Common myeloid progenitor, CD34-positive (primary cell): ENCODE measurements at regions not wholly inside any gene's neighbourhood (a gene's known extent, or its start where the extent isn't known, plus 50 kb on each side); places are given as distances from the start of the nearest gene placed in this dataset.

Experiments
- CTCF ChIA-PET: fragments of 350-600 bp; sonication (Branson Sonifier 250); formaldehyde crosslinking; loops from one replicate; lab custom pipeline; 2021; ENCODE audit warnings: antibody characterized with exemption; lab: Charles Lee
- POLR2A ChIA-PET: fragments of 350-600 bp; sonication (Branson Sonifier 250); formaldehyde crosslinking; loops from one replicate; lab custom pipeline; 2021; ENCODE audit warnings: antibody characterized with exemption; lab: Charles Lee
- DNase-seq, 3 donors: peaks; one replicate each; pipeline versions ENCODE4 v3.0.0 to v3.0.0-alpha.2; 2013
- H3K27ac ChIP-seq, 2 experiments: 1 replicate in 1 of 2; 2 replicates in 1 of 2; pipeline ENCODE4 v1.7.0; 2013; ENCODE audit warnings: inconsistent platforms in 2 of 2, low read length in 2 of 2, mild to moderate bottlenecking in 2 of 2, low read depth in 1 of 2, moderate library complexity in 1 of 2; ENCODE audit not compliant: severe bottlenecking in 2 of 2, insufficient read depth in 1 of 2, poor library complexity in 1 of 2
- H3K27me3 ChIP-seq, 5 experiments: replicated peaks in 2 of 5; 1 replicate in 3 of 5; 2 replicates in 2 of 5; pipeline versions ENCODE4 v1.6.1 to v1.7.0; 2013; ENCODE audit warnings: low read length in 4 of 5, mild to moderate bottlenecking in 2 of 5, moderate library complexity in 2 of 5, inconsistent platforms in 1 of 5; ENCODE audit not compliant: insufficient read depth in 5 of 5, control insufficient read depth in 4 of 5
- H3K36me3 ChIP-seq, 4 experiments: 1 replicate in 2 of 4; 2 replicates in 2 of 4; pipeline versions ENCODE4 v1.6.1 to v1.7.0; 2013; ENCODE audit warnings: low read length in 3 of 4, control low read depth in 1 of 4, mild to moderate bottlenecking in 1 of 4; ENCODE audit not compliant: control insufficient read depth in 4 of 4, insufficient read depth in 4 of 4
- H3K4me1 ChIP-seq, 4 experiments: 1 replicate in 3 of 4; 2 replicates in 1 of 4; pipeline versions ENCODE4 v1.6.1 to v1.7.1; 2013; ENCODE audit warnings: low read length in 3 of 4, mild to moderate bottlenecking in 3 of 4, control low read depth in 1 of 4, inconsistent platforms in 1 of 4, moderate library complexity in 1 of 4; ENCODE audit not compliant: control insufficient read depth in 4 of 4, insufficient read depth in 4 of 4; ENCODE audit errors: control extremely low read depth in 1 of 4
- H3K4me3 ChIP-seq, 7 experiments: 1 replicate in 4 of 7; 2 replicates in 3 of 7; pipeline versions ENCODE4 v1.5.1 to v1.7.0; 2013; ENCODE audit warnings: mild to moderate bottlenecking in 7 of 7, low read length in 6 of 7, moderate library complexity in 6 of 7, inconsistent platforms in 2 of 7, low read depth in 2 of 7, control low read depth in 1 of 7; ENCODE audit not compliant: insufficient read depth in 4 of 7, control insufficient read depth in 1 of 7; ENCODE audit errors: extremely low read depth in 1 of 7
- H3K9me3 ChIP-seq, 5 experiments: 1 replicate in 4 of 5; 2 replicates in 1 of 5; pipeline versions ENCODE4 v1.6.1 to v1.7.1; 2013; ENCODE audit warnings: low read length in 4 of 5, mild to moderate bottlenecking in 2 of 5, inconsistent platforms in 1 of 5, low read depth in 1 of 5, moderate library complexity in 1 of 5; ENCODE audit not compliant: control insufficient read depth in 4 of 5, insufficient read depth in 2 of 5; ENCODE audit errors: control extremely low read depth in 1 of 5
- WGBS: methylation state at CpG from one replicate; pipeline ENCODE4 v1.1.5; 2013; ENCODE audit not compliant: insufficient coverage; 5-methylcytosine and 5-hydroxymethylcytosine counted together

DNA sequence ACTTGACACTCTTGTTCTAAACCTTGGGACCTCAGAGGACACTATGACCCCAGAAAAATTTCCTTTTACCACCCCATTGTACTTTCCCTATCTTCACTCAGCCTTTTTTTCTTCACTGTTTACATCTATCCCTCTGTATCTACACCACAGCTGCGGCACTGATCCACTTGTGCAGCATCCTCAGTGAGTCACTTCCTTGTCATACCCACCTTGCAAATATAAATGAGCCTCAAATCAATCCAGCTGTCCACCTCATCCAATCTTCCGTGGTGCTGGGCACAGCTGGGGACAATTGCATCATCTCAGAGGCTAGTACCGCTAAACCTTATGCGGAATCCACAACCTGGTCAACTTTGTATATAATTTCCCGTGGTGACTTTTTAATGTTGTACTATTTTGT, 710.5 kb downstream of the QKI start:
- Histone ChIP-seq H3K4me3 (no peak overlapping the region), H3K27ac (no peak overlapping the region), H3K27me3 (no peaks in the 10 kb centered on the region), H3K9me3 (no peaks in the 10 kb centered on the region), H3K36me3 (no peaks in the 10 kb centered on the region), H3K4me1 (no peaks in the 10 kb centered on the region)
- no CpG with 5 or more reads among the region's 5 CpGs for WGBS
- ChIA-PET CTCF (no interaction called here), POLR2A (no interaction called here)
- no peak for DNase-seq

DNA sequence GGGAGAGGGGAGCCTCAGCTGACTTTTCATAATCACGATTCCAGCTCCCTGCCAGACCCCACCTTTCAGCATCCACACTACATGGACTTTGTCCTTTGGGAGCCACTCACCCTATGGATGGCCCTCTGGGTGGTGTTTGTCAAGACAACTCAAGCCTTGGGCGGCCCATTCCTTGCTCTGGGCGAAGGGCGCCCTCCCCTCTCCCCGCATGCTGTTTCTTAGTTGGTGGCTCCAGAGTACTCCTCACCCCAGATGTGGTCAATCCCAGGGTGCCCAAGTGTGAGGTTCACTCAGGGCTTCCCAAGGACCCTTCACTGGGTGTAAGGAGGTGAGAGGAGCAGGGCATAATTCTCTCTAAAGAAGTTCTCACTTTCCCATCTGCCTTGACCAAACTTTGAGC, 710.0 kb downstream of the QKI start:
- no peak for DNase-seq
- no peaks in the 10 kb centered on the region for H3K4me1 ChIP-seq
- H3K36me3 ChIP-seq = no peaks in the 10 kb centered on the region
- WGBS = 100% methylated on average over 2 of the region's 5 CpGs
- ChIA-PET CTCF (no interaction called here), POLR2A (no interaction called here)
- H3K9me3 ChIP-seq = no peaks in the 10 kb centered on the region
- H3K27me3 ChIP-seq = no peaks in the 10 kb centered on the region
- no peak overlapping the region for H3K4me3 ChIP-seq
- no peak overlapping the region for H3K27ac ChIP-seq

DNA sequence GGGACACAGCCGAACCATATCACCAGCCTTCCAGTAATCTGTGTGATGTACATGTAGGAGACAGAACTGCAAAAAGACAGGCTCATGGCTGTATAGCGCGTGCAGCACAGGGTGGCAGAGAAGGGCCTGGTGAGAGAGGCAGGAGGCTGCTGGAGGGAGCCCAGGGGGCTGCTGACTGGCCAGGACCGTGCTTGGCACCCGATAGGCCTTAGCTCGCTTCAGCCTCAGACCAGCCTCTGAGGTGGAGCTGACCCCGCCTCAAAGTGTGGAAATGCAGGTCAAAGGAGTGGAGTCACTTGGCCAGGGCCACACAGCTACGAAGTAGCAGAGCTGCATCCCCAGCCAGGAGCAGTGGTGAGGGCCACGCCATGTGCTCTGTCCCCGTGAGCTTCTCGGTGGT, 707.6 kb downstream of the QKI start:
- no peak overlapping the region for H3K27ac ChIP-seq
- H3K9me3 ChIP-seq = no peaks in the 10 kb centered on the region
- CTCF ChIA-PET = interaction anchor here (0.7 kb wide), 1 partner anchor 10 kb away, joined by 3 read pairs; no protein-coding TSS in a partner anchor
- H3K27me3 ChIP-seq = no peaks in the 10 kb centered on the region
- H3K4me3 ChIP-seq = no peak overlapping the region
- POLR2A ChIA-PET = no interaction called here
- H3K36me3 ChIP-seq = no peaks in the 10 kb centered on the region
- H3K4me1 ChIP-seq = no peaks in the 10 kb centered on the region
- 96% methylated on average over 4 of the region's 11 CpGs for WGBS
- no peak for DNase-seq

DNA sequence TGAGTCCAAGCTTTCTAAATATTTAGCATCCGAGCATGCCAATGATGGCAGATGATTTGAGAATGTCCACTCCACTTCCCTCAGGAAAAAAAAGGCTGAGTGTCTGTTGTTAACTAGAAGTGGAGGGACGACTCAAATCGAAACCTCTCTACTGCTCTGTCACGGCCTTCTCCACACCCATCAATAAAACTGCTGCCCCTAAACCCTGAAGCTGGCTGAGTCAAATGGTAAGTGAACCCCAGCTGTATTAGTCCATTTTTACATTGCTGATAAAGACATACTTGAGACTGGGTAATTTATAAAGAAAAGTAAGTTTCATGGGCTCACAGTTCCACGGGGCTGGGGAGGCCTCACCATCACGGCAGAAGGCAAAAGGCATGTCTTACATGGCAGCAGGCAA, 707.0 kb downstream of the QKI start:
- POLR2A ChIA-PET = no interaction called here
- CTCF ChIA-PET = interaction anchor here (0.7 kb wide), 1 partner anchor 11 kb away, joined by 3 read pairs; no protein-coding TSS in a partner anchor

DNA sequence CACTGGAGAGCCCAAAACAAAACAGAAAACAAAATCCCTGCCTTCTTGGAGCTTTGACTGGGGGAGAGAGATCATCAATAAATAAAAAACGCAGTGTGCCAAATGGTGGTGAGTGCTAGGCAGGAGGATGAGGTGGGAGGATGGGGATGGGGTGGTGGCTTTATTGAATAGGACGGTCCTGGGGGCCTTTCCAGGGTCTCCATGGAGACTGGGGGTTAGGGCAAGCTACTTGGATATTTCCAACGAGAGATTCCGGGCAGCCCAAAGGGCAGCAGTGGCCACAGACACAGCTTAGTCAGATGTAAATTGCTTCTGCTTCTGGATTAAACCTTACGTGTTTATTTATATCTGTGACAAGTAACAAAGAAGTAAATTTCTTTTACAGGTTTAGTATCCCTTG, 700.1 kb downstream of the QKI start:
- CTCF ChIA-PET = no interaction called here
- peaks cover 0 to 3% (median 0%) of the 10 kb centered on the region in 5 experiments for H3K9me3 ChIP-seq
- POLR2A ChIA-PET = interaction anchor here (0.6 kb wide), 1 partner anchor 29 kb away, joined by 5 read pairs; no protein-coding TSS in a partner anchor
- no peak overlapping the region for H3K27ac ChIP-seq
- peaks cover 0 to 2% (median 0%) of the 10 kb centered on the region in 5 experiments for H3K27me3 ChIP-seq
- H3K36me3 ChIP-seq = no peaks in the 10 kb centered on the region
- no peak overlapping the region for H3K4me3 ChIP-seq
- DNase-seq = no peak
- peaks cover 0 to 4% (median under 1%) of the 10 kb centered on the region in 4 experiments for H3K4me1 ChIP-seq
- WGBS = 90% methylated on average over 5 of the region's 5 CpGs

More for the DNA sequence above, 707.0 kb downstream of the QKI start:
- Histone ChIP-seq H3K27me3 (no peaks in the 10 kb centered on the region), H3K4me3 (no peak overlapping the region), H3K36me3 (no peaks in the 10 kb centered on the region), H3K4me1 (no peaks in the 10 kb centered on the region), H3K9me3 (no peaks in the 10 kb centered on the region), H3K27ac (no peak overlapping the region)
- WGBS = 90% methylated on average over 2 of the region's 6 CpGs
- DNase-seq = no peak

DNA sequence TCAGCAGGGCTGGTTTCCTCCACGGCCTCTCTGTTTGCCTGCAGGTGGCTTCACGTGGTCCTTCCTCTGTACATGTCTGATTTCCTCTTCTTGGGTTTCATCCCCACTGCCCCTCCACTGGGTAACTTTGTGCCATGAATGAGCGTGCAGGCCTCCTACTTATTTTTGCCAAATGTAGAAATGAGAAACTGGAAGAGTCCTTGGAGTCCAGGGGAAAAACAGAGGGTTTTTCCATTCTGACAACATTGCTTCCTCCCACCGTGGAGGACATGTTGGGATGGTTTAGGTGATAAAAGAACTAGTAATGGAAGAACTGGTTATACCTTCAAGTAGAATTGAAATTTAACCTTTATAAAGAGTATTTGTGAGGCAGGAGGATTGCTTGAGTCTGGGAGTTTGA, 699.5 kb downstream of the QKI start:
- Histone ChIP-seq H3K36me3 (no peaks in the 10 kb centered on the region), H3K27ac (no peak overlapping the region), H3K4me1 (peaks cover 0 to 10% (median 6%) of the 10 kb centered on the region in 4 experiments), H3K4me3 (no peak overlapping the region), H3K9me3 (peaks cover 0 to 3% (median 0%) of the 10 kb centered on the region in 5 experiments), H3K27me3 (peaks cover 0 to 5% (median 0%) of the 10 kb centered on the region in 5 experiments)
- WGBS = 100% methylated on average over 4 of the region's 4 CpGs
- ChIA-PET CTCF (no interaction called here), POLR2A (interaction anchor here (0.6 kb wide), 1 partner anchor 30 kb away, joined by 5 read pairs; no protein-coding TSS in a partner anchor)
- DNase-seq = no peak

DNA sequence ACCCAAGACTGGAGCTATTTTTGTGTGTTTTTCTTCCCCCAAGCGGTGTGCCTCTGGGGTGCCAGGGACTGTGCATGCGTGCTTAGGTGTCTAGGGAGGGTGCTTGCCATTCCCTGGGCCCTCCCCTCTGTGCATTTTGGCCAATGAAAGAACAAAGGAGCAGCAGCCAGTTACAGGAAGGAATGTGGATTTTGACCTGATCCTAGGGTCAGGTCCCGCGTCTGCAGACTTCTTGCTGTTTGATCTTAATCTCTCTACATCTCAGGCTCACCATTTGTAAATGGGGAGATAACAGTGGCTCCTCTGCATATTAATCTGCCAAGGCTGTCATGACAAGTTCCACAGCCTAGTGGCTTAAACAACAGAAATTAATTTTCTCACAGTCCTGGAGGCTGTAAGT, 699.1 kb downstream of the QKI start:
- peaks cover 0 to 5% (median 0%) of the 10 kb centered on the region in 5 experiments for H3K27me3 ChIP-seq
- H3K36me3 ChIP-seq = no peaks in the 10 kb centered on the region
- DNase-seq = no peak
- 93% methylated on average over 4 of the region's 4 CpGs for WGBS
- H3K4me1 ChIP-seq = peaks cover 0 to 14% (median 10%) of the 10 kb centered on the region in 4 experiments
- no peak overlapping the region for H3K27ac ChIP-seq
- CTCF ChIA-PET = no interaction called here
- peaks cover 0 to 3% (median 0%) of the 10 kb centered on the region in 5 experiments for H3K9me3 ChIP-seq
- POLR2A ChIA-PET = no interaction called here
- no peak overlapping the region for H3K4me3 ChIP-seq
